Cardiac muscle cell (in vitro differentiated cells and primary cell): ENCODE measurements at regions not wholly inside any gene's neighbourhood (a gene's known extent, or its start where the extent isn't known, plus 50 kb on each side); places are given as distances from the start of the nearest gene placed in this dataset.

Experiments
- DNase-seq, 2 donors: peaks; one replicate each; pipeline versions ENCODE4 v3.0.0 to v3.0.0-alpha.2; 2010 to 2017; ENCODE audit warnings: low read depth in 1 of 2, low spot score in 1 of 2
- H3K27ac ChIP-seq: fragments of 200-600 bp; sonication (generic); 2 replicates; pipeline ENCODE4 v1.5.1; 2016
- H3K27me3 ChIP-seq: fragments of 200-600 bp; sonication (generic); 2 replicates; pipeline ENCODE4 v1.6.0; 2016; ENCODE audit warnings: control low read depth
- H3K36me3 ChIP-seq: fragments of 200-600 bp; sonication (generic); 2 replicates; pipeline ENCODE4 v1.5.1; 2016; ENCODE audit warnings: control low read depth
- H3K4me1 ChIP-seq: fragments of 200-600 bp; sonication (generic); 2 replicates; pipeline ENCODE4 v1.8.1; 2017; ENCODE audit warnings: low read depth, mild to moderate bottlenecking, mixed run types
- H3K4me3 ChIP-seq: fragments of 200-600 bp; sonication (generic); 2 replicates; pipeline ENCODE4 v1.5.1; 2016; ENCODE audit warnings: mild to moderate bottlenecking
- H3K9me3 ChIP-seq: fragments of 200-600 bp; sonication (generic); 2 replicates; pipeline ENCODE4 v1.5.1; 2017; ENCODE audit warnings: low read depth, mild to moderate bottlenecking, control low read depth
- CTCF ChIP-seq: IDR thresholded peaks from 2 replicates; pipeline ENCODE4 v1.5.1; 2012; ENCODE audit warnings: low read depth, mild to moderate bottlenecking, low read length

- Histone ChIP-seq H3K36me3 (no peaks in the 10 kb centered on the region), H3K9me3 (no peaks in the 10 kb centered on the region), H3K27me3 (no peaks in the 10 kb centered on the region), H3K27ac (no peak overlapping the region), H3K4me1 (no peaks in the 10 kb centered on the region), H3K4me3 (no peak overlapping the region)
- no peak for DNase-seq
- no peak for TF ChIP-seq CTCF
Measured at GRCh38 chr4:184893801-184894571, 68.2 kb upstream of the ACSL1 start.

GRCh38 chr4:184895012-184895695, 69.4 kb upstream of the ACSL1 start:
- no peaks in the 10 kb centered on the region for H3K4me1 ChIP-seq
- no peak for DNase-seq
- H3K4me3 ChIP-seq = no peak overlapping the region
- no peak overlapping the region for H3K27ac ChIP-seq
- no peak for TF ChIP-seq CTCF
- no peaks in the 10 kb centered on the region for H3K36me3 ChIP-seq
- no peaks in the 10 kb centered on the region for H3K27me3 ChIP-seq
- no peaks in the 10 kb centered on the region for H3K9me3 ChIP-seq

- H3K36me3 ChIP-seq = no peaks in the 10 kb centered on the region
- H3K4me1 ChIP-seq = no peaks in the 10 kb centered on the region
- no peak for TF ChIP-seq CTCF
- DNase-seq = peak in 1 of 2 donors; percentile 68
- no peaks in the 10 kb centered on the region for H3K27me3 ChIP-seq
- no peaks in the 10 kb centered on the region for H3K9me3 ChIP-seq
- no peak overlapping the region for H3K4me3 ChIP-seq
- no peak overlapping the region for H3K27ac ChIP-seq
Measured at GRCh38 chr4:184896868-184897715, 71.3 kb upstream of the ACSL1 start.

- no peak for DNase-seq
- no peak overlapping the region for H3K27ac ChIP-seq
- H3K4me1 ChIP-seq = no peaks in the 10 kb centered on the region
- H3K4me3 ChIP-seq = no peak overlapping the region
- no peaks in the 10 kb centered on the region for H3K9me3 ChIP-seq
- H3K27me3 ChIP-seq = no peaks in the 10 kb centered on the region
- no peaks in the 10 kb centered on the region for H3K36me3 ChIP-seq
- TF ChIP-seq CTCF = no peak
Measured at GRCh38 chr4:184897895-184898294, 72.1 kb upstream of the ACSL1 start.

- DNase-seq = no peak
- TF ChIP-seq CTCF = no peak
- no peaks in the 10 kb centered on the region for H3K9me3 ChIP-seq
- no peaks in the 10 kb centered on the region for H3K4me1 ChIP-seq
- no peaks in the 10 kb centered on the region for H3K36me3 ChIP-seq
- H3K27me3 ChIP-seq = no peaks in the 10 kb centered on the region
- no peak overlapping the region for H3K27ac ChIP-seq
- no peak overlapping the region for H3K4me3 ChIP-seq
Measured at GRCh38 chr4:184898793-184899192, 73.0 kb upstream of the ACSL1 start.
